GM12878 (cell line): ENCODE measurements at regions not wholly inside any gene's neighbourhood (a gene's known extent, or its start where the extent isn't known, plus 50 kb on each side); places are given as distances from the start of the nearest gene placed in this dataset.

Experiments used
- ATAC-seq: fragments of 200-7000 bp; cut with Tn5 transposase; 3 replicates; pipeline ENCODE4 v1.9.1; 2020; ENCODE audit warnings: mild to moderate bottlenecking, moderate library complexity
- BruUV-seq: library from RNA; stranded (reverse); fragments of 400-500 nt; replicated peaks from 2 replicates; lab custom pipeline; 2021; lab: Mats Ljungman, UMichigan
- CTCF ChIA-PET: fragments of 300-600 bp; sonication (Branson Sonifier 250); formaldehyde crosslinking; extraction: SDS; loops from one replicate; lab custom pipeline; 2021; ENCODE audit warnings: inconsistent platforms; lab: Yijun Ruan, JAX
- POLR2A ChIA-PET: fragments of 350-600 bp; formaldehyde crosslinking; extraction: SDS; loops from one replicate; lab custom pipeline; 2021; ENCODE audit warnings: inconsistent platforms; lab: Charles Lee
- RAD21 ChIA-PET: fragments of 300-600 bp; sonication (Branson Sonifier 250); formaldehyde crosslinking; loops from one replicate; lab custom pipeline; 2023; ENCODE audit warnings: antibody characterized with exemption; ENCODE audit not compliant: unreplicated experiment; lab: Charles Lee
- SMC1A ChIA-PET: fragments of 300-600 bp; sonication (Branson Sonifier 250); formaldehyde crosslinking; loops from one replicate; lab custom pipeline; 2023; ENCODE audit not compliant: unreplicated experiment, uncharacterized antibody; lab: Charles Lee
- DNase-seq: peaks from one replicate; pipeline ENCODE4 v3.0.0-alpha.2; 2011; ENCODE audit warnings: low read depth, low spot score
- FAIRE-seq: peaks from 3 replicates; lab custom pipeline; 2011; peaks lifted over from hg19 to GRCh38; lab: Jason Lieb, UNC
- H2AFZ ChIP-seq: 2 replicates; pipeline ENCODE4 v1.6.0; 2011; ENCODE audit warnings: low read depth, low read length, control low read depth; ENCODE audit not compliant: control insufficient read depth
- H3K27ac ChIP-seq: 2 replicates; pipeline ENCODE4 v1.5.1; 2011; ENCODE audit warnings: control low read depth; ENCODE audit not compliant: control insufficient read depth, insufficient read depth
- H3K27me3 ChIP-seq, 2 experiments: replicated peaks in 1 of 2; 2 replicates each; pipeline versions ENCODE4 v1.6.0 to v1.6.1; 2011; ENCODE audit warnings: low read length in 1 of 2; ENCODE audit not compliant: control insufficient read depth in 2 of 2, insufficient read depth in 2 of 2
- H3K36me3 ChIP-seq, 2 experiments: 2 replicates each; pipeline ENCODE4 v1.5.1; 2011; ENCODE audit warnings: low read length in 1 of 2; ENCODE audit not compliant: control insufficient read depth in 2 of 2, insufficient read depth in 2 of 2
- H3K4me1 ChIP-seq: 2 replicates; pipeline ENCODE4 v1.6.1; 2011; ENCODE audit warnings: mild to moderate bottlenecking, low read length, moderate library complexity, mixed read lengths; ENCODE audit not compliant: control insufficient read depth, insufficient read depth
- H3K4me2 ChIP-seq: 2 replicates; pipeline ENCODE4 v1.6.0; 2011; ENCODE audit warnings: control low read depth; ENCODE audit not compliant: control insufficient read depth, insufficient read depth
- H3K4me3 ChIP-seq: fragments of 200-600 bp; sonication (generic); 2 replicates; pipeline ENCODE4 v1.5.1; 2016
- H3K79me2 ChIP-seq: 2 replicates; pipeline ENCODE4 v1.6.0; 2011; ENCODE audit warnings: low read length; ENCODE audit not compliant: control insufficient read depth, insufficient read depth
- H3K9ac ChIP-seq: 2 replicates; pipeline ENCODE4 v1.8.0; 2011; ENCODE audit warnings: low read length, control low read depth, mixed read lengths; ENCODE audit not compliant: control insufficient read depth, insufficient read depth
- H3K9me3 ChIP-seq: replicated peaks from 3 replicates; pipeline ENCODE4 v1.5.1; 2011; ENCODE audit warnings: mild to moderate bottlenecking, low read length; ENCODE audit not compliant: control insufficient read depth, insufficient read depth
- H4K20me1 ChIP-seq: 2 replicates; pipeline ENCODE4 v1.6.0; 2011; ENCODE audit not compliant: control insufficient read depth, insufficient read depth
- ATF7 ChIP-seq: fragments of 450-650 bp; IDR thresholded peaks from 2 replicates; pipeline ENCODE4 v1.6.1; 2016; ENCODE audit warnings: low read depth, mild to moderate bottlenecking
- BACH1 ChIP-seq: fragments of 450-650 bp; IDR thresholded peaks from 2 replicates; pipeline ENCODE4 v1.6.1; 2017; ENCODE audit warnings: mild to moderate bottlenecking, borderline replicate concordance
- BMI1 ChIP-seq: fragments of 450-650 bp; IDR thresholded peaks from 2 replicates; pipeline ENCODE4 v1.6.1; 2016; ENCODE audit warnings: mild to moderate bottlenecking, moderate library complexity, borderline replicate concordance
- CHD1 ChIP-seq: IDR thresholded peaks from 2 replicates; pipeline ENCODE4 v1.6.1; 2012; ENCODE audit warnings: low read depth, low read length, improper control_type of control experiment
- FOXM1 ChIP-seq: IDR thresholded peaks from 2 replicates; pipeline ENCODE4 v1.6.1; 2012; ENCODE audit warnings: low read depth, mild to moderate bottlenecking, inconsistent platforms, low read length, moderate library complexity
- HDAC2 ChIP-seq: fragments of 200-600 bp; sonication (generic); IDR thresholded peaks from 2 replicates; pipeline ENCODE4 v1.6.1; 2017
- HDAC6 ChIP-seq: fragments of 200-600 bp; sonication (generic); IDR thresholded peaks from one replicate; pipeline ENCODE4 v1.8.0; 2017; ENCODE audit warnings: antibody characterized with exemption; ENCODE audit not compliant: unreplicated experiment
- MXI1 ChIP-seq: fragments of 150-350 bp; IDR thresholded peaks from 2 replicates; pipeline ENCODE4 v1.6.1; 2011; ENCODE audit warnings: low read depth, mild to moderate bottlenecking, inconsistent platforms, low read length, improper control_type of control experiment
- MYC ChIP-seq: IDR thresholded peaks from 2 replicates; pipeline ENCODE4 v1.6.1; 2011; ENCODE audit warnings: mild to moderate bottlenecking, low read length, moderate library complexity, inconsistent platforms; ENCODE audit not compliant: insufficient read depth, insufficient replicate concordance, insufficient read length, severe bottlenecking
- NFXL1 ChIP-seq: fragments of 450-650 bp; IDR thresholded peaks from 2 replicates; pipeline ENCODE4 v1.6.1; 2017; ENCODE audit warnings: antibody characterized with exemption, mild to moderate bottlenecking, borderline replicate concordance
- NFYB ChIP-seq: IDR thresholded peaks from 2 replicates; pipeline ENCODE4 v1.6.1; 2011; ENCODE audit warnings: low read depth, mild to moderate bottlenecking, low read length, improper control_type of control experiment, moderate library complexity; ENCODE audit not compliant: insufficient read depth
- NR2C2 ChIP-seq: IDR thresholded peaks from 2 replicates; pipeline ENCODE4 v1.6.1; 2011; ENCODE audit warnings: borderline replicate concordance, low read depth; ENCODE audit not compliant: control insufficient read depth, insufficient read length
- PBX3 ChIP-seq: IDR thresholded peaks from 2 replicates; pipeline ENCODE4 v1.6.1; 2011; ENCODE audit warnings: mild to moderate bottlenecking, low read depth, low read length, moderate library complexity; ENCODE audit not compliant: insufficient replicate concordance
- SMAD5 ChIP-seq: IDR thresholded peaks from 2 replicates; pipeline ENCODE4 v1.6.1; 2016; ENCODE audit warnings: antibody characterized with exemption, low read depth
- SPI1 ChIP-seq: IDR thresholded peaks from 2 replicates; pipeline ENCODE4 v1.6.1; 2011; ENCODE audit warnings: low read depth, mild to moderate bottlenecking, low read length, moderate library complexity, borderline replicate concordance; ENCODE audit not compliant: insufficient read depth
- SREBF1 ChIP-seq: IDR thresholded peaks from 2 replicates; pipeline ENCODE4 v1.6.1; 2012; ENCODE audit warnings: mild to moderate bottlenecking, low read length
- ZBTB33 ChIP-seq: fragments of 450-650 bp; IDR thresholded peaks from 2 replicates; pipeline ENCODE4 v1.6.1; 2017; ENCODE audit warnings: mild to moderate bottlenecking
- ZNF384 ChIP-seq: IDR thresholded peaks from 2 replicates; pipeline ENCODE4 v1.6.1; 2012; ENCODE audit warnings: low read depth, mild to moderate bottlenecking, low read length, improper control_type of control experiment, borderline replicate concordance
- ZZZ3 ChIP-seq: IDR thresholded peaks from 2 replicates; pipeline ENCODE4 v1.6.1; 2011; ENCODE audit warnings: low read depth; ENCODE audit not compliant: control insufficient read depth, insufficient read length
- WGBS: methylation state at CpG from one replicate; pipeline ENCODE4 v1.1.6; 2016; ENCODE audit warnings: low lambda C conversion rate; ENCODE audit not compliant: insufficient replicate concordance, insufficient coverage; ENCODE audit errors: missing lambda C conversion rate; 5-methylcytosine and 5-hydroxymethylcytosine counted together
- in situ Hi-C: fragments of 300-500 bp; cut with MboI; formaldehyde crosslinking; loops from 9 replicates; pipeline ENCODE4 v1.14.3; 2018; ENCODE audit warnings: mixed read lengths
- intact Hi-C: fragments of 100-400 bp; cut with micrococcal nuclease; formaldehyde crosslinking; loops from one replicate; pipeline ENCODE4 v1.14.2; 2022; ENCODE audit not compliant: unreplicated experiment

GRCh38 chr7:30212701-30213111, 71.7 kb upstream of the ZNRF2 start:
- intact Hi-C loops, result loop anchor here (5.0 kb wide), 1 partner anchor 35 kb away; no protein-coding TSS in a partner anchor
- ChIA-PET CTCF (no interaction called here), RAD21 (interaction anchor here (0.5 kb wide), 1 partner anchor 82 kb away, joined by 3 read pairs; no protein-coding TSS in a partner anchor), SMC1A (interaction anchor here (0.9 to 1.3 kb wide), 3 partner anchors 14 to 50 kb away, joined by 3 read pairs; no protein-coding TSS in a partner anchor), POLR2A (no interaction called here)
- Histone ChIP-seq H3K36me3 (no peaks in the 10 kb centered on the region), H3K9me3 (no peaks in the 10 kb centered on the region; the same call in 2 of the 3 replicates), H2AFZ (no peak overlapping the region), H4K20me1 (no peaks in the 10 kb centered on the region), H3K9ac (no peak overlapping the region), H3K27me3 (no peaks in the 10 kb centered on the region), H3K4me2 (no peak overlapping the region), H3K27ac (no peak overlapping the region), H3K79me2 (no peaks in the 10 kb centered on the region), H3K4me3 (no peak overlapping the region), H3K4me1 (peaks cover 12% of the 10 kb centered on the region; the same call in 1 of the 2 replicates)
- no TSS peak for BruUV-seq
- FAIRE-seq (no peak), DNase-seq (no peak), ATAC-seq (no peak)
- WGBS, result 92% methylated on average over 7 of the region's 7 CpGs
- TF ChIP-seq HDAC6 (no peak), SREBF1 (no peak), HDAC2 (no peak), FOXM1 (no peak), ATF7 (no peak), ZNF384 (no peak), CHD1 (no peak), ZBTB33 (no peak), SMAD5 (no peak), SPI1 (no peak), MXI1 (no peak), NFXL1 (no peak), BMI1 (no peak), BACH1 (no peak), NR2C2 (no peak), ZZZ3 (no peak), NFYB (no peak), PBX3 (no peak), MYC (no peak)
- in situ Hi-C loops, result no loop called here
